Stomach (tissue), 4 donors: ENCODE measurements at regions not wholly inside any gene's neighbourhood (a gene's known extent, or its start where the extent isn't known, plus 50 kb on each side); places are given as distances from the start of the nearest gene placed in this dataset.

Experiments
- EP300 ChIP-seq: sonication (generic); formaldehyde crosslinking; IDR thresholded peaks from one replicate; pipeline ENCODE4 v1.6.1; 2017; ENCODE audit warnings: antibody characterized with exemption
- TF ChIP-seq, protein P1 (sequence below), 7 experiments: fragments of 450-650 bp in 4 of 7; fragments of 200-600 bp in 3 of 7; sonication (generic) in 3 of 7; IDR thresholded peaks; one replicate each; pipeline ENCODE4 v1.5.1; 2016 to 2019; ENCODE audit warnings: antibody characterized with exemption in 7 of 7, control low read depth in 2 of 7, mild to moderate bottlenecking in 1 of 7

- TF ChIP-seq, protein P1, sequence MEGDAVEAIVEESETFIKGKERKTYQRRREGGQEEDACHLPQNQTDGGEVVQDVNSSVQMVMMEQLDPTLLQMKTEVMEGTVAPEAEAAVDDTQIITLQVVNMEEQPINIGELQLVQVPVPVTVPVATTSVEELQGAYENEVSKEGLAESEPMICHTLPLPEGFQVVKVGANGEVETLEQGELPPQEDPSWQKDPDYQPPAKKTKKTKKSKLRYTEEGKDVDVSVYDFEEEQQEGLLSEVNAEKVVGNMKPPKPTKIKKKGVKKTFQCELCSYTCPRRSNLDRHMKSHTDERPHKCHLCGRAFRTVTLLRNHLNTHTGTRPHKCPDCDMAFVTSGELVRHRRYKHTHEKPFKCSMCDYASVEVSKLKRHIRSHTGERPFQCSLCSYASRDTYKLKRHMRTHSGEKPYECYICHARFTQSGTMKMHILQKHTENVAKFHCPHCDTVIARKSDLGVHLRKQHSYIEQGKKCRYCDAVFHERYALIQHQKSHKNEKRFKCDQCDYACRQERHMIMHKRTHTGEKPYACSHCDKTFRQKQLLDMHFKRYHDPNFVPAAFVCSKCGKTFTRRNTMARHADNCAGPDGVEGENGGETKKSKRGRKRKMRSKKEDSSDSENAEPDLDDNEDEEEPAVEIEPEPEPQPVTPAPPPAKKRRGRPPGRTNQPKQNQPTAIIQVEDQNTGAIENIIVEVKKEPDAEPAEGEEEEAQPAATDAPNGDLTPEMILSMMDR (IDR thresholded peaks at IDR 0.05): no peak
- TF ChIP-seq EP300: no peak
These were observed 202.0 kb upstream of the SALL1 start for GRCh38 chr16:51353055-51353454.
